H1 (cell line): ENCODE measurements at regions not wholly inside any gene's neighbourhood (a gene's known extent, or its start where the extent isn't known, plus 50 kb on each side); places are given as distances from the start of the nearest gene placed in this dataset.

Experiments
- FOSL1 ChIP-seq: IDR thresholded peaks from 2 replicates; pipeline ENCODE4 v1.6.1; 2011; ENCODE audit warnings: mild to moderate bottlenecking, low read depth, low read length, moderate library complexity; ENCODE audit not compliant: insufficient read depth
- GABPA ChIP-seq: IDR thresholded peaks from 2 replicates; pipeline ENCODE4 v1.6.1; 2011; ENCODE audit warnings: mild to moderate bottlenecking, low read length, moderate library complexity, borderline replicate concordance; ENCODE audit not compliant: insufficient read depth
- SP1 ChIP-seq: IDR thresholded peaks from 2 replicates; pipeline ENCODE4 v1.6.1; 2011; ENCODE audit warnings: low read depth, low read length
- TBP ChIP-seq: IDR thresholded peaks from 2 replicates; pipeline ENCODE4 v1.6.1; 2011; ENCODE audit warnings: low read depth, low read length, improper control_type of control experiment
- TF ChIP-seq, protein P1 (sequence below): IDR thresholded peaks from 2 replicates; pipeline ENCODE4 v1.6.1; 2011; ENCODE audit warnings: low read depth, mild to moderate bottlenecking, low read length; ENCODE audit not compliant: insufficient read depth

DNA sequence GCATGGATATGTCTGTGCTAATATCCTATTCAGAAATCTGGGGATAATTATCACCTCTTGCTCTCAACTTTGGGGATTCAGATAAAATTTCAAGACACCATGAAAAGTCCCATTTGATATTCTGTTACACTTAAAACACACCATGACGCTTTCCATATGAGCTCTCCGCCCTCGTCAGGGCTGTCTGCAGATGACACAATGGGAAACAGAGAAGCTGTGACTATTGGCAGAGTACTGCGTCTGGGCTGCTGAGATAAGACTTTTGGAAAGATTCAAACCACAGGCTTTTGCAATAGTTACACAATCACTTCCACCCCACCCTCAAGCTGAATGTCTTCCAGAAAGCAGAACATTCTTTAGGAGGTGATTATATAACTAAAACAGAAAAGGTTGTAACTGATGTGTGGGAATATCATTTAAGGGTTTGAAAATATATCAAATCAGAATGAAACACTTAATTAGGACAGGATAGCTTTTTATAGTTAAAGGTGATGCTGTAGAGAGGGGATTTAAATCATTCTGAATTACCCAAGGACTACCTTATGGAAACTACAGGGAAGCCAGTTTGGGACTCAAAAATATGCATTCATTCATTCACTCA lies 75.3 kb upstream of the TMPO start (continued):
- TF ChIP-seq, protein P1, sequence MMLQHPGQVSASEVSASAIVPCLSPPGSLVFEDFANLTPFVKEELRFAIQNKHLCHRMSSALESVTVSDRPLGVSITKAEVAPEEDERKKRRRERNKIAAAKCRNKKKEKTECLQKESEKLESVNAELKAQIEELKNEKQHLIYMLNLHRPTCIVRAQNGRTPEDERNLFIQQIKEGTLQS: no peak
- no peak for TF ChIP-seq GABPA
- no peak for TF ChIP-seq TBP
- TF ChIP-seq FOSL1: no peak
- no peak for TF ChIP-seq SP1
